ENCODE measurements at regions not wholly inside any gene's neighbourhood (a gene's known extent, or its start where the extent isn't known, plus 50 kb on each side); places are given as distances from the start of the nearest gene placed in this dataset.

GRCh38 chr7:67857698-67858097, 861.1 kb downstream of the TYW1 start:
- Histone ChIP-seq H3K9ac (ENCODE audit: low read length) (no peak overlapping the region), H3K27ac (ENCODE audit: low read depth, low read length) (no peak overlapping the region), H3K9me3 (ENCODE audit: insufficient read depth, low read depth, low read length) (peaks cover under 1% of the 10 kb centered on the region), H3K4me3 (ENCODE audit: insufficient read depth, low read depth, low read length) (no peak overlapping the region), H3K4me1 (ENCODE audit: insufficient read depth, low read length) (no peaks in the 10 kb centered on the region), H3K79me2 (ENCODE audit: insufficient read depth, low read length) (no peaks in the 10 kb centered on the region), H3K4me2 (ENCODE audit: low read length) (no peak overlapping the region), H2AFZ (ENCODE audit: low read depth, low read length) (no peak overlapping the region), H3K27me3 (ENCODE audit: insufficient read depth, low read length) (peaks cover 3% of the 10 kb centered on the region), H3K36me3 (ENCODE audit: insufficient read depth, low read length) (no peaks in the 10 kb centered on the region), H4K20me1 (ENCODE audit: insufficient read depth, low read length) (no peaks in the 10 kb centered on the region)
- no peak for FAIRE-seq
- Mint-ChIP-seq H3K9me3 (ENCODE audit: unreplicated experiment) (peaks cover 22% of the 10 kb centered on the region), H3K27me3 (ENCODE audit: low read depth, unreplicated experiment) (no peaks in the 10 kb centered on the region), H3K36me3 (ENCODE audit: low read depth, unreplicated experiment) (no peaks in the 10 kb centered on the region), H3K4me1 (ENCODE audit: low read depth, unreplicated experiment) (no peaks in the 10 kb centered on the region), H3K27ac (ENCODE audit: unreplicated experiment) (no peak overlapping the region), H3K4me3 (ENCODE audit: unreplicated experiment) (no peak overlapping the region)
- TF ChIP-seq EZH2 (IDR thresholded peaks at IDR 0.05; ENCODE audit: insufficient read depth, low read length) (no peak), CTCF (IDR thresholded peaks at IDR 0.05; ENCODE audit: insufficient read depth, low read depth, low read length) (no peak)
- DNase-seq (ENCODE audit: low read depth), result no peak

GRCh38 chr7:67858931-67859330, 862.3 kb downstream of the TYW1 start:
- TF ChIP-seq CTCF (IDR thresholded peaks at IDR 0.05; ENCODE audit: insufficient read depth, low read depth, low read length) (no peak), EZH2 (IDR thresholded peaks at IDR 0.05; ENCODE audit: insufficient read depth, low read length) (no peak)
- H3K9ac ChIP-seq (ENCODE audit: low read length), result no peak overlapping the region

GRCh38 chr7:67863911-67864310, 867.3 kb downstream of the TYW1 start:
- DNase-seq (ENCODE audit: low read depth) (no peak), FAIRE-seq (no peak)
- Histone ChIP-seq H3K36me3 (ENCODE audit: insufficient read depth, low read length) (no peaks in the 10 kb centered on the region), H2AFZ (ENCODE audit: low read depth, low read length) (no peak overlapping the region), H3K9me3 (ENCODE audit: insufficient read depth, low read depth, low read length) (peaks cover 5% of the 10 kb centered on the region), H3K27ac (ENCODE audit: low read depth, low read length) (no peak overlapping the region), H3K4me3 (ENCODE audit: insufficient read depth, low read depth, low read length) (no peak overlapping the region), H3K27me3 (ENCODE audit: insufficient read depth, low read length) (no peaks in the 10 kb centered on the region), H3K4me1 (ENCODE audit: insufficient read depth, low read length) (no peaks in the 10 kb centered on the region), H3K79me2 (ENCODE audit: insufficient read depth, low read length) (no peaks in the 10 kb centered on the region), H3K9ac (ENCODE audit: low read length) (no peak overlapping the region), H3K4me2 (ENCODE audit: low read length) (no peak overlapping the region), H4K20me1 (ENCODE audit: insufficient read depth, low read length) (no peaks in the 10 kb centered on the region)
- H3K36me3 Mint-ChIP-seq (ENCODE audit: low read depth, unreplicated experiment), result no peaks in the 10 kb centered on the region
- H3K9me3 Mint-ChIP-seq (ENCODE audit: unreplicated experiment), result peaks cover 22% of the 10 kb centered on the region
- no peaks in the 10 kb centered on the region for H3K27me3 Mint-ChIP-seq (ENCODE audit: low read depth, unreplicated experiment)
- no peak overlapping the region for H3K27ac Mint-ChIP-seq (ENCODE audit: unreplicated experiment)
- no peak overlapping the region for H3K4me3 Mint-ChIP-seq (ENCODE audit: unreplicated experiment)
- no peaks in the 10 kb centered on the region for H3K4me1 Mint-ChIP-seq (ENCODE audit: low read depth, unreplicated experiment)
- TF ChIP-seq CTCF (IDR thresholded peaks at IDR 0.05; ENCODE audit: insufficient read depth, low read depth, low read length) (no peak), EZH2 (IDR thresholded peaks at IDR 0.05; ENCODE audit: insufficient read depth, low read length) (no peak)

More at GRCh38 chr7:67858931-67859330, 862.3 kb downstream of the TYW1 start:
- Histone ChIP-seq H3K4me2 (ENCODE audit: low read length) (no peak overlapping the region), H4K20me1 (ENCODE audit: insufficient read depth, low read length) (no peaks in the 10 kb centered on the region), H3K27me3 (ENCODE audit: insufficient read depth, low read length) (peaks cover 3% of the 10 kb centered on the region), H3K4me3 (ENCODE audit: insufficient read depth, low read depth, low read length) (no peak overlapping the region), H3K9me3 (ENCODE audit: insufficient read depth, low read depth, low read length) (peaks cover 5% of the 10 kb centered on the region), H3K36me3 (ENCODE audit: insufficient read depth, low read length) (no peaks in the 10 kb centered on the region), H3K4me1 (ENCODE audit: insufficient read depth, low read length) (no peaks in the 10 kb centered on the region), H3K79me2 (ENCODE audit: insufficient read depth, low read length) (no peaks in the 10 kb centered on the region), H3K27ac (ENCODE audit: low read depth, low read length) (no peak overlapping the region), H2AFZ (ENCODE audit: low read depth, low read length) (no peak overlapping the region)
- DNase-seq (ENCODE audit: low read depth), result no peak
- Mint-ChIP-seq H3K36me3 (ENCODE audit: low read depth, unreplicated experiment) (no peaks in the 10 kb centered on the region), H3K27ac (ENCODE audit: unreplicated experiment) (no peak overlapping the region), H3K27me3 (ENCODE audit: low read depth, unreplicated experiment) (no peaks in the 10 kb centered on the region), H3K4me1 (ENCODE audit: low read depth, unreplicated experiment) (no peaks in the 10 kb centered on the region), H3K9me3 (ENCODE audit: unreplicated experiment) (peaks cover 23% of the 10 kb centered on the region), H3K4me3 (ENCODE audit: unreplicated experiment) (no peak overlapping the region)
- no peak for FAIRE-seq

Data from astrocyte (in vitro differentiated cells and primary cell).